Adrenal gland (tissue), 9 donors: ENCODE measurements at regions not wholly inside any gene's neighbourhood (a gene's known extent, or its start where the extent isn't known, plus 50 kb on each side); places are given as distances from the start of the nearest gene placed in this dataset.

ENCODE experiments used
- DNase-seq, 7 donors: peaks; one replicate each; pipeline ENCODE4 v3.0.0-alpha.2; 2019 to 2020
- H3K27ac ChIP-seq, 5 donors: fragments of 200-600 bp; sonication (generic) in 4 of 5; 1 replicate in 3 of 5; 2 replicates in 2 of 5; pipeline versions ENCODE4 v1.5.1 to v1.8.0; 2016 to 2020; ENCODE audit warnings: mild to moderate bottlenecking in 1 of 5
- H3K27me3 ChIP-seq: fragments of 200-600 bp; 2 replicates; pipeline ENCODE4 v1.8.0; 2021
- H3K36me3 ChIP-seq, 2 donors: fragments of 200-600 bp; replicated peaks in 1 of 2; 1 replicate in 1 of 2; 2 replicates in 1 of 2; pipeline versions ENCODE4 v1.5.1 to v1.8.0; 2018 to 2022
- H3K4me1 ChIP-seq, 2 donors: fragments of 200-600 bp; replicated peaks in 1 of 2; 1 replicate in 1 of 2; 2 replicates in 1 of 2; pipeline versions ENCODE4 v1.5.1 to v1.8.0; 2018 to 2021
- H3K4me3 ChIP-seq, 4 donors: fragments of 200-600 bp; sonication (generic) in 3 of 4; one replicate each; pipeline ENCODE4 v1.5.1; 2016 to 2018
- H3K9me3 ChIP-seq, 3 donors: fragments of 200-600 bp; sonication (generic) in 1 of 3; replicated peaks in 1 of 3; 1 replicate in 2 of 3; 2 replicates in 1 of 3; pipeline versions ENCODE4 v1.5.1 to v1.8.0; 2016 to 2021
- POLR2A ChIP-seq, 2 donors: fragments of 450-650 bp; IDR thresholded peaks; one replicate each; pipeline ENCODE4 v1.6.1; 2017; ENCODE audit warnings: antibody characterized with exemption in 2 of 2, mild to moderate bottlenecking in 2 of 2, moderate library complexity in 1 of 2
- WGBS, 4 donors: extraction: QIAGEN DNeasy Blood & Tissue Kit in 2 of 4; methylation state at CpG; one replicate each; pipeline versions ENCODE4 v1.1.5 to v1.1.7; 2013 to 2017; 5-methylcytosine and 5-hydroxymethylcytosine counted together
- intact Hi-C, 2 donors: fragments of 100-400 bp; cut with DNase I; formaldehyde crosslinking; loops; one replicate each; pipeline versions ENCODE4 v1.14.1 to v1.15.0; 2022 to 2023
- TF ChIP-seq, protein P1 (sequence below), 6 experiments: fragments of 450-650 bp in 4 of 6; fragments of 200-600 bp in 2 of 6; sonication (generic) in 1 of 6; IDR thresholded peaks; 1 replicate in 5 of 6; 2 replicates in 1 of 6; pipeline versions ENCODE4 v1.5.1 to v1.8.0; 2016 to 2021; ENCODE audit warnings: antibody characterized with exemption in 6 of 6, mild to moderate bottlenecking in 2 of 6, moderate library complexity in 1 of 6
- donor health status: healthy with polysubstance abuse.
- donor health status: Bipolar disorder and iron deficiency.
- donor health status: DM: yes; HTN: yes; CAD: no.
- donor health status: DM: no; HTN: no; CAD: no.
- donor health status: DM: no; HTN: no; CAD: no.

DNA sequence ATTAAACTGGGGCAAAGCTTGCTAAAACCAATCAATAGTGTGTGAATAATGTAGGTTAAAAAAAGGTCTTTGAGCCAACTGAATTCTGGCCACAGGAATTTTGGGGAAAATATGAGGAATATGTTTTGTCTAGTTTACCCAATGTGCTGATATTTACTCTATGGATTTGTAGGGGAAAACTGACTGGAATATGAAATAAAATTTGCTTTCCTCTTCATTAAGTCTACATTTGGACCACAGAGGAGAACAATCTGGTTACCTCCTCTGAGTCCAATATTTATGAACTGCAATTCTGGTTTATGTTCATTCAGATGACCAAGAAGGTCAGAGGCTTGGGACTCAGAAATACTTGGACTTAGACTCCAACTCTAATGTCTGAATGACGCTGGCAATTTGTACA, 1042.2 kb upstream of the CNTNAP5 start:
- WGBS, 4 donors, result 70 to 78% (median 76%) methylated on average over 1 of the region's 1 CpG
- H3K4me1 ChIP-seq, result no peaks in the 10 kb centered on the region
- intact Hi-C loops, result no loop called here
- H3K27me3 ChIP-seq, result no peaks in the 10 kb centered on the region
- DNase-seq, result no peak
- H3K4me3 ChIP-seq, result no peak overlapping the region
- H3K36me3 ChIP-seq, result no peaks in the 10 kb centered on the region
- H3K27ac ChIP-seq, result no peak overlapping the region
- TF ChIP-seq, protein P1, sequence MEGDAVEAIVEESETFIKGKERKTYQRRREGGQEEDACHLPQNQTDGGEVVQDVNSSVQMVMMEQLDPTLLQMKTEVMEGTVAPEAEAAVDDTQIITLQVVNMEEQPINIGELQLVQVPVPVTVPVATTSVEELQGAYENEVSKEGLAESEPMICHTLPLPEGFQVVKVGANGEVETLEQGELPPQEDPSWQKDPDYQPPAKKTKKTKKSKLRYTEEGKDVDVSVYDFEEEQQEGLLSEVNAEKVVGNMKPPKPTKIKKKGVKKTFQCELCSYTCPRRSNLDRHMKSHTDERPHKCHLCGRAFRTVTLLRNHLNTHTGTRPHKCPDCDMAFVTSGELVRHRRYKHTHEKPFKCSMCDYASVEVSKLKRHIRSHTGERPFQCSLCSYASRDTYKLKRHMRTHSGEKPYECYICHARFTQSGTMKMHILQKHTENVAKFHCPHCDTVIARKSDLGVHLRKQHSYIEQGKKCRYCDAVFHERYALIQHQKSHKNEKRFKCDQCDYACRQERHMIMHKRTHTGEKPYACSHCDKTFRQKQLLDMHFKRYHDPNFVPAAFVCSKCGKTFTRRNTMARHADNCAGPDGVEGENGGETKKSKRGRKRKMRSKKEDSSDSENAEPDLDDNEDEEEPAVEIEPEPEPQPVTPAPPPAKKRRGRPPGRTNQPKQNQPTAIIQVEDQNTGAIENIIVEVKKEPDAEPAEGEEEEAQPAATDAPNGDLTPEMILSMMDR (IDR thresholded peaks at IDR 0.05), result no peak
- TF ChIP-seq POLR2A (IDR thresholded peaks at IDR 0.05), result no peak
- H3K9me3 ChIP-seq, result no peaks in the 10 kb centered on the region

DNA sequence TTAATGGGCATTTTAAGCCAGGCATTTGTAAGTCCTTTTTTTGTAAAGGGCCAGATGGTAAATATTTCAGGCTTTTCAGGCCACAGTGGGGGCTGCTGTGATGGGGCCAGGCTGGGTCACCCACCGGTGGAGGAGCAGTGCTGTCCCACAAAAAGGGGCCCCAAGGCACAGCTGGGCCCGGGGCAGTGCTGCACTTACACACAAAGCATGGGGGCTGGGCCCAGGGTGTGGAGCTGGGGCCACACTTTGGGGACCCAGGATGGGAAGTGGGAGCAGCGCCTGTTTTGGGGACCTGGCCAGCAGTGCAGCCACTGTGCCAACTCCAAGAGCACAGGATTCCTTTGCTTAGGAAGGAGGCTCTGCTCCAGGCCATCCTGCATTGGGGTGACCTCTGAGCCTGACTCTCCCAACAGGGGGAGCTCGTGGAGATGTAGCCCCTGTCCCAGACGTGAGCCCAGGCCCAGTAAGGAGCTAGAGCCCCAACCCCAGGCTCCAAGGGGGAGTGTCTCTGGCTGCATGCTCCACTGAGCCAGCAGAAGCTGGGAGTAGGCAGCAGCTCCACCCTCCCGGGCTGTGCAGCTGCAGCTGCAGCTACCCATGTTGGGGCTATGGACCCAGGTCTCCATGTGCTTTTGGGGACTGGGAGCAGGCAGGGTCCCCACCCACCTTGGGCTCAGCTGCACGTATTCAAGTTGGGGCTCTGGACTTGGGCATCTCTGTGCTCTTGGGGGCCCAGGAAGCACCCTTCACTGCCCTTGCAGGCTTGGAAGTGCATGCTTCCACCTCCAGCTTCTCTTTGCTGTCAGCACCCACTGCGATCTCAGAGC, 1036.5 kb upstream of the CNTNAP5 start:
- Histone ChIP-seq H3K36me3 (no peaks in the 10 kb centered on the region), H3K9me3 (no peaks in the 10 kb centered on the region), H3K27ac (no peak overlapping the region), H3K4me1 (no peaks in the 10 kb centered on the region), H3K4me3 (no peak overlapping the region), H3K27me3 (no peaks in the 10 kb centered on the region)
- no peak for DNase-seq
- TF ChIP-seq POLR2A (IDR thresholded peaks at IDR 0.05), result no peak
- TF ChIP-seq, protein P1 (IDR thresholded peaks at IDR 0.05), result no peak
- 80 to 92% (median 83%) methylated on average over 2 to 8 of the region's 8 CpGs for WGBS, 4 donors
- intact Hi-C loops, result no loop called here

DNA sequence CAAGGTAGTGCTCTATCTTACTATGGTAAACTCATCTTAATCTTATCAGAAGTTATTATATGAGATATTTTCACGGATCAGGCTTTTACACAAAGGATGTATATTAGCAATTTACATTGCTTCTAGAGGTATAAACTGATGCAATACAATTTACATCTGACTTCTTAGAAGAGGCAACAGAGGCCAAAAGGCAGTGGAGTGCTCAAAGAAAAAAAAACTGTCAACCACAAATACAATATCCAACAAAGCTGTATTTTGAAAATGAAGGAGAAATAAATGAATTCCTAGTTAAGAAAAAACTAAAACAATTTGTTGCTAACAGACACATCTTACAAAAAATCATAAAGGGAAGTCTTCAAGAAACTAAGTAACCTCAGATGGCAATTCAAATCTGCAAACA, 1031.5 kb upstream of the CNTNAP5 start:
- no peak overlapping the region for H3K4me3 ChIP-seq
- H3K4me1 ChIP-seq, result no peaks in the 10 kb centered on the region
- no peaks in the 10 kb centered on the region for H3K27me3 ChIP-seq
- H3K36me3 ChIP-seq, result no peaks in the 10 kb centered on the region
- TF ChIP-seq, protein P1 (IDR thresholded peaks at IDR 0.05), result no peak
- TF ChIP-seq POLR2A (IDR thresholded peaks at IDR 0.05), result no peak
- intact Hi-C loops, result no loop called here
- WGBS, 4 donors, result 62 to 77% (median 74%) methylated on average over 1 of the region's 1 CpG
- H3K27ac ChIP-seq, result no peak overlapping the region
- peaks cover 0 to 4% (median 4%) of the 10 kb centered on the region in 3 donors for H3K9me3 ChIP-seq
- no peak for DNase-seq

DNA sequence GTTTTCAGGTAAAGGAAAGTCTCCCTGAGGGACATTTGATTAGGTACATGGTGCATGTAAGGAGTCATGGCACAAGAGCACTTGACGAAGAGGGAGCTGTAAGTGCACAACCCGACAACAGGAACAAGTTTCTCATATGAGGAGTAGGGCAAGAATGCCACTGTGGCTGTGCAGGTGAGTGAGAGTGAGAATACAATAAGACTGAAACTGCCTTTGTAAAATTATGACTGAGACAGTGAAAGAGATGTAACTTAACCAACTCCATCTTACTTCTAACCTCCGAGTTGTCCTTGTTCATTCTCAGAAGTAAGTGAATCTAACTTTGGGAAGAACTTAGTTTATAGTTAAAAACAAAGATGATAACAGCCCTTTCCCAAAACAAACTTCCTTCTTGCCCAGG, 1025.8 kb upstream of the CNTNAP5 start:
- Histone ChIP-seq H3K4me3 (no peak overlapping the region), H3K9me3 (no peaks in the 10 kb centered on the region), H3K36me3 (no peaks in the 10 kb centered on the region), H3K4me1 (no peaks in the 10 kb centered on the region), H3K27me3 (no peaks in the 10 kb centered on the region), H3K27ac (no peak overlapping the region)
- intact Hi-C loops, result no loop called here
- WGBS, 4 donors, result 79 to 83% (median 81%) methylated on average over 3 of the region's 3 CpGs
- TF ChIP-seq, protein P1 (IDR thresholded peaks at IDR 0.05), result no peak
- no peak for TF ChIP-seq POLR2A (IDR thresholded peaks at IDR 0.05)
- no peak for DNase-seq
